Caco-2 (cell line): ENCODE measurements at regions not wholly inside any gene's neighbourhood (a gene's known extent, or its start where the extent isn't known, plus 50 kb on each side); places are given as distances from the start of the nearest gene placed in this dataset.

Source experiments
- BruUV-seq: library from RNA; stranded (reverse); fragments of 400-500 nt; replicated peaks from 2 replicates; lab custom pipeline; 2021; lab: Mats Ljungman, UMichigan
- CTCF ChIA-PET: fragments of 300-600 bp; sonication (Branson Sonifier 250); formaldehyde crosslinking; loops from one replicate; lab custom pipeline; 2022; ENCODE audit warnings: antibody characterized with exemption; lab: Charles Lee
- POLR2A ChIA-PET: fragments of 300-600 bp; sonication (Branson Sonifier 250); formaldehyde crosslinking; loops from one replicate; lab custom pipeline; 2022; ENCODE audit warnings: antibody characterized with exemption; lab: Charles Lee
- DNase-seq, 2 experiments: peaks; one replicate each; pipeline versions ENCODE4 v3.0.0 to v3.0.0-alpha.2; 2020 to 2022
- H3K27me3 ChIP-seq: replicated peaks from 2 replicates; pipeline ENCODE4 v1.6.0; 2011; ENCODE audit warnings: low read length; ENCODE audit not compliant: control insufficient read depth, insufficient read depth
- H3K36me3 ChIP-seq: 2 replicates; pipeline ENCODE4 v1.5.1; 2011; ENCODE audit warnings: low read length; ENCODE audit not compliant: control insufficient read depth, insufficient read depth
- H3K4me1 ChIP-seq: fragments of 250-450 bp; sonication (Bioruptor Pico); 2 replicates; pipeline ENCODE4 v1.5.1; 2020; ENCODE audit warnings: mild to moderate bottlenecking
- H3K4me3 ChIP-seq: 2 replicates; pipeline ENCODE4 v1.5.1; 2011; ENCODE audit warnings: low read depth, mild to moderate bottlenecking, control low read depth, low read length
- H3K9me3 ChIP-seq: fragments of 250-450 bp; sonication (Bioruptor Pico); 2 replicates; pipeline ENCODE4 v1.5.1; 2020; ENCODE audit warnings: mild to moderate bottlenecking, moderate library complexity
- H3K27ac Mint-ChIP-seq: one replicate; pipeline ENCODE4 v1.8.0; 2022; ENCODE audit warnings: mixed read lengths; ENCODE audit not compliant: unreplicated experiment
- H3K27me3 Mint-ChIP-seq: one replicate; pipeline ENCODE4 v1.8.0; 2022; ENCODE audit warnings: mixed read lengths; ENCODE audit not compliant: insufficient read depth, unreplicated experiment
- H3K36me3 Mint-ChIP-seq: one replicate; pipeline ENCODE4 v1.8.0; 2022; ENCODE audit warnings: mild to moderate bottlenecking, mixed read lengths; ENCODE audit not compliant: insufficient read depth, unreplicated experiment
- H3K4me1 Mint-ChIP-seq: one replicate; pipeline ENCODE4 v1.8.0; 2022; ENCODE audit warnings: low read depth, mixed read lengths; ENCODE audit not compliant: unreplicated experiment
- H3K4me3 Mint-ChIP-seq: one replicate; pipeline ENCODE4 v1.8.0; 2022; ENCODE audit warnings: mild to moderate bottlenecking, moderate library complexity, mixed read lengths; ENCODE audit not compliant: unreplicated experiment
- H3K9me3 Mint-ChIP-seq: one replicate; pipeline ENCODE4 v1.8.0; 2022; ENCODE audit warnings: mixed read lengths; ENCODE audit not compliant: unreplicated experiment
- intact Hi-C: fragments of 100-400 bp; cut with micrococcal nuclease; formaldehyde crosslinking; loops from one replicate; pipeline ENCODE4 v1.10.0; 2022; ENCODE audit not compliant: unreplicated experiment
- TF ChIP-seq, protein P1 (sequence below), 2 experiments: fragments of 200-600 bp in 1 of 2; IDR thresholded peaks; 1 replicate in 1 of 2; 2 replicates in 1 of 2; pipeline versions ENCODE4 v1.5.1 to v1.8.0; 2011 to 2022; ENCODE audit warnings: antibody characterized with exemption in 1 of 2, control low read depth in 1 of 2, inconsistent platforms in 1 of 2, low read depth in 1 of 2, low read length in 1 of 2, mild to moderate bottlenecking in 1 of 2, moderate library complexity in 1 of 2; ENCODE audit not compliant: insufficient read depth in 1 of 2, severe bottlenecking in 1 of 2, unreplicated experiment in 1 of 2

DNA sequence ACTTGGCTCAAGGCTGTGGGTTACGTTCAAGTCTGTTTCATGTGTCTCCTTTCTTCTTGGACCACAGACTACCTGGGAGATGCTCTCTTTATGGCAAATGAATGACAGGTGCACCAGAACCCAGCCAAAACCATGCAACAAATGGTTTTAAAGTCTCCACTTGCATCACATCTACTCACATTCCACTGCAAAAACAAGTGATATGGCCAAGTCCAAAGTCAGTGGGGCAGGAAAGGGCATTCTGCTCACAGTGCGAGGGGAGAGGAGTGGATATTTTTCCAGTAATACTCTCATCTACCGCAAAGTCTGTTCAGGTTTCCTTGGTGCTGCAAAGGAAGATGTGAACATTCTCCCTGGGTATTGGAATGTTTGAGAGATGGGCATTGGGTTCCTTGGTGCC lies 120.5 kb downstream of the UCHL1 start:
- H3K4me1 ChIP-seq = 0 out of 2 replicates have a peak, but pooled peaks cover 3% of the 10 kb centered on the region
- DNase-seq = no peak
- intact Hi-C loops = no loop called here
- Mint-ChIP-seq H3K27ac (no peak overlapping the region), H3K27me3 (no peaks in the 10 kb centered on the region), H3K36me3 (no peaks in the 10 kb centered on the region), H3K9me3 (no peaks in the 10 kb centered on the region), H3K4me3 (no peak overlapping the region), H3K4me1 (no peaks in the 10 kb centered on the region)
- H3K4me3 ChIP-seq = no peak overlapping the region
- no TSS peak for BruUV-seq
- ChIA-PET POLR2A (no interaction called here), CTCF (no interaction called here)
- H3K27me3 ChIP-seq = no peaks in the 10 kb centered on the region
- H3K36me3 ChIP-seq = no peaks in the 10 kb centered on the region
- H3K9me3 ChIP-seq = no peaks in the 10 kb centered on the region
- TF ChIP-seq, protein P1, sequence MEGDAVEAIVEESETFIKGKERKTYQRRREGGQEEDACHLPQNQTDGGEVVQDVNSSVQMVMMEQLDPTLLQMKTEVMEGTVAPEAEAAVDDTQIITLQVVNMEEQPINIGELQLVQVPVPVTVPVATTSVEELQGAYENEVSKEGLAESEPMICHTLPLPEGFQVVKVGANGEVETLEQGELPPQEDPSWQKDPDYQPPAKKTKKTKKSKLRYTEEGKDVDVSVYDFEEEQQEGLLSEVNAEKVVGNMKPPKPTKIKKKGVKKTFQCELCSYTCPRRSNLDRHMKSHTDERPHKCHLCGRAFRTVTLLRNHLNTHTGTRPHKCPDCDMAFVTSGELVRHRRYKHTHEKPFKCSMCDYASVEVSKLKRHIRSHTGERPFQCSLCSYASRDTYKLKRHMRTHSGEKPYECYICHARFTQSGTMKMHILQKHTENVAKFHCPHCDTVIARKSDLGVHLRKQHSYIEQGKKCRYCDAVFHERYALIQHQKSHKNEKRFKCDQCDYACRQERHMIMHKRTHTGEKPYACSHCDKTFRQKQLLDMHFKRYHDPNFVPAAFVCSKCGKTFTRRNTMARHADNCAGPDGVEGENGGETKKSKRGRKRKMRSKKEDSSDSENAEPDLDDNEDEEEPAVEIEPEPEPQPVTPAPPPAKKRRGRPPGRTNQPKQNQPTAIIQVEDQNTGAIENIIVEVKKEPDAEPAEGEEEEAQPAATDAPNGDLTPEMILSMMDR (IDR thresholded peaks at IDR 0.05; ENCODE audit: insufficient read depth in 1 of 2, low read depth in 1 of 2, low read length in 1 of 2, severe bottlenecking in 1 of 2, unreplicated experiment in 1 of 2) = no peak

DNA sequence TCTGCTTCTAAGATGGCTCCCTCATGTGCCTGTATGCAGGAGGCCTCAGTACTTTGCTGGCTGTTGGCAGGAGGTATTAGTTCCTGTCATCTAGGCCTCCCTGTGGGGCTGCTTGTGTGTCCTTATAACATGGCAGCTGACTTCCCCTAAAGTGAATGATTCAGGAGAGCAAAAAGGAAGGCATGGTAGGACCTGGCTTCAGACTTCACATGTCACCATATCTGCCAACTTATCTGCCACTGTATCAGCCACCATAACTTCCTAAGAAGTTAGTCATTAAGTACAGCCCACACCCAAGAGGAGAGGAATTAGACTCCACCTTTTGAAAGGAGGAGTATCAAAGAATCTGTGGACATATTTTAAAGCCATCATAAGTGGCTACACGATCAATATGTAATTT lies 122.5 kb downstream of the UCHL1 start:
- POLR2A ChIA-PET = no interaction called here
- Mint-ChIP-seq H3K4me1 (no peaks in the 10 kb centered on the region), H3K36me3 (no peaks in the 10 kb centered on the region), H3K9me3 (no peaks in the 10 kb centered on the region), H3K4me3 (no peak overlapping the region), H3K27me3 (no peaks in the 10 kb centered on the region), H3K27ac (no peak overlapping the region)
- H3K36me3 ChIP-seq = no peaks in the 10 kb centered on the region
- TF ChIP-seq, protein P1 (IDR thresholded peaks at IDR 0.05; ENCODE audit: insufficient read depth in 1 of 2, low read depth in 1 of 2, low read length in 1 of 2, severe bottlenecking in 1 of 2, unreplicated experiment in 1 of 2) = no peak
- 0 out of 2 replicates have a peak, but pooled peaks cover 3% of the 10 kb centered on the region for H3K4me1 ChIP-seq
- BruUV-seq = no TSS peak
- intact Hi-C loops = no loop called here
- H3K4me3 ChIP-seq = no peak overlapping the region
- H3K27me3 ChIP-seq = no peaks in the 10 kb centered on the region
- no peak for DNase-seq
- CTCF ChIA-PET = no interaction called here
- H3K9me3 ChIP-seq = no peaks in the 10 kb centered on the region

- no TSS peak for BruUV-seq
- Histone ChIP-seq H3K9me3 (no peaks in the 10 kb centered on the region), H3K4me3 (no peak overlapping the region), H3K4me1 (0 out of 2 replicates have a peak, but pooled peaks cover 3% of the 10 kb centered on the region), H3K27me3 (no peaks in the 10 kb centered on the region), H3K36me3 (no peaks in the 10 kb centered on the region)
- ChIA-PET CTCF (no interaction called here), POLR2A (no interaction called here)
- H3K9me3 Mint-ChIP-seq = no peaks in the 10 kb centered on the region
- H3K4me3 Mint-ChIP-seq = no peak overlapping the region
- no peaks in the 10 kb centered on the region for H3K4me1 Mint-ChIP-seq
- H3K36me3 Mint-ChIP-seq = no peaks in the 10 kb centered on the region
- no peak overlapping the region for H3K27ac Mint-ChIP-seq
- DNase-seq = no peak
- intact Hi-C loops = no loop called here
- TF ChIP-seq, protein P1 (IDR thresholded peaks at IDR 0.05; ENCODE audit: insufficient read depth in 1 of 2, low read depth in 1 of 2, low read length in 1 of 2, severe bottlenecking in 1 of 2, unreplicated experiment in 1 of 2) = no peak
- H3K27me3 Mint-ChIP-seq = no peaks in the 10 kb centered on the region
Measured at GRCh38 chr4:41380511-41381157, 123.9 kb downstream of the UCHL1 start.
